HG03135 (cell line): ENCODE measurements at regions not wholly inside any gene's neighbourhood (a gene's known extent, or its start where the extent isn't known, plus 50 kb on each side); places are given as distances from the start of the nearest gene placed in this dataset.

Source experiments
- ATAC-seq: cut with Tn5 transposase; IDR thresholded peaks from one replicate; pipeline ENCODE4 v1.9.1; 2021; ENCODE audit warnings: mild to moderate bottlenecking, moderate library complexity; ENCODE audit not compliant: unreplicated experiment

DNA sequence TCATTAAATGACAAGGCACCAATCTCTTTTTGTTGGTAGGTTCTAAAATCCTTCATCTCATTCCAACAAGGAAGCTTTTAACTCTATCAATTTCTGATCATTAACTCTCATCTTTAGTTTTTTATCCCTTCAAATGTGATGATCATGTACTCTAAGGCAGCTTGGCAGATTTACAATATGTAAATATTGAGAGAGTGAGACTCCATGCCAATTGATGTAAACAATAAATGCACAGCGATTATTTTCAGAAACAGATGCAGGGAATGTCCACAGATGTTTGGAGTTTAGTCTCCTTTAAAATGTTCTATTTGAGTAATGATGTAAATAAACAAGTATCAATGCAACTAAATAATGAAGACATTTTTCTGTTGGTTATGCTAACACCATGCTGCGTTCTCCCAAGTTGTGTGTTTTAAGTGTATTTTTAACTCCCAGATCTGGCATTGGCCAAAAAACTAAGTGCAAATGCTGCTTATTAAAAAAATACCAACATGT is 213.8 kb downstream of the AHR start:
- ATAC-seq = no peak

DNA sequence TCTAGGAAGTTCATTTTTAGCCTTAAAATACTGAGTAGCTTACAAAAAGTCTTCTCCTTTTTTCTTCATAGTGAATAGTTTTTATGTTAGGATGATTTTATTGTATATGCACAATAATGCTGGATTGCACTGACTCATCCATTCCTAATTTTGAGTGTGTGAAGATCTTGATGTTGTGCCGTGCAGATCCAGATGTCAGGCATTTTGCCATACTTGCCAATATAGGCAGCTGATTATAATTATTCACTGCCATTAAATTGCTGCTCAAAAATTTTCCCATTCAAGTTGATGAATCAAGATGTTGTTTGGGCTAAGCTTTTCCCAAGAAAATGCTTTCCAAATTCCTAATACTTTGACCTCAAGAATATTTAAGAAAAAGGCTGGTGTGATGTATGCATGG is 218.3 kb downstream of the AHR start:
- no peak for ATAC-seq

GRCh38 chr7:17520941-17521340 is 222.5 kb downstream of the AHR start:
- ATAC-seq = no peak

- ATAC-seq = no peak
These were observed 223.0 kb downstream of the AHR start for GRCh38 chr7:17521437-17521836.

DNA sequence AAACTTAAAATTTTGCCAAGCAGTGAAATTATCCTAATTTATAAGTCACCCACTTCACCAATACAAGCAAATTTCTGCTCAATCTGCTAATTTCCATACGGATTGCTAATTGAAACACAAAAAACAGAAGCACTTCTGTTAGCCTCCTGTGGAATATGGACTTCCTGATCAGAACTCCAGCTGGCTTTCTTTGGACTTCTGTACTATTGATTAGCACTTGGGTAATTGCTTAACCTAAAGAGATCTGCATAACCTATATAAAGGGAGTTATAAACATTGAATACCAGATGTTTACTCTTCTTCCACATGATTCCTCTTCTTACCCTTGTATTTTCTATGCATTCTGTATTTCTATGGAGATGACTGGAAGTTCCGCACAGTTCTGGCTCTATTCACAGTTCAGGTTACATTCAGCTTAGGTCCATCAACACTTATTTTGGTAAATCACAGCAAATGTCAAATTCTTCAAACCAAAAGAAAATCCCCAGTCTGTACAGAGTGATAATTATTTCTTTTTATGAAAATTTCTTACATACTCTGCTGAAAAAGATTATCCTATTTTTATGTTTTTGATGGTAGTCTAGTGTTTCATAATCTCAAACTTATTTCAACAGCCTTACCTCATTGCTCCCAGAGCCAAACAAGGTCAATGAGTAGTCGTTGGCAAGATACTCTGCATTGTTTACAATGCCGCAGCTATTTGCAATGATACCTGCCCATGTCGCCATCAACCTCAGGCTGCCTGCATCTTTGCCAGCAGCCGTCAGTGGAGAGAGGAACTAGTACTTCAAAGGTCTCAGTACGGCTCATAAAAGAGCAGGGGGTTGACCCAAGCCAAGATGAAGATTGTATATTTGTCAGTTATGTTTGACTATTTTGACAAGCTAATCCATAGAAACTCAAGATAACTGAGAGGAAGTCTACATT is 225.6 kb downstream of the AHR start:
- no peak for ATAC-seq

GRCh38 chr7:17524746-17525145 is 226.3 kb downstream of the AHR start:
- ATAC-seq = no peak

- ATAC-seq = no peak
These were observed 228.2 kb downstream of the AHR start for GRCh38 chr7:17526621-17527020.

- no peak for ATAC-seq
These were observed 230.2 kb downstream of the AHR start for GRCh38 chr7:17528636-17529035.

GRCh38 chr7:17530244-17530643 is 231.8 kb downstream of the AHR start:
- ATAC-seq = no peak

DNA sequence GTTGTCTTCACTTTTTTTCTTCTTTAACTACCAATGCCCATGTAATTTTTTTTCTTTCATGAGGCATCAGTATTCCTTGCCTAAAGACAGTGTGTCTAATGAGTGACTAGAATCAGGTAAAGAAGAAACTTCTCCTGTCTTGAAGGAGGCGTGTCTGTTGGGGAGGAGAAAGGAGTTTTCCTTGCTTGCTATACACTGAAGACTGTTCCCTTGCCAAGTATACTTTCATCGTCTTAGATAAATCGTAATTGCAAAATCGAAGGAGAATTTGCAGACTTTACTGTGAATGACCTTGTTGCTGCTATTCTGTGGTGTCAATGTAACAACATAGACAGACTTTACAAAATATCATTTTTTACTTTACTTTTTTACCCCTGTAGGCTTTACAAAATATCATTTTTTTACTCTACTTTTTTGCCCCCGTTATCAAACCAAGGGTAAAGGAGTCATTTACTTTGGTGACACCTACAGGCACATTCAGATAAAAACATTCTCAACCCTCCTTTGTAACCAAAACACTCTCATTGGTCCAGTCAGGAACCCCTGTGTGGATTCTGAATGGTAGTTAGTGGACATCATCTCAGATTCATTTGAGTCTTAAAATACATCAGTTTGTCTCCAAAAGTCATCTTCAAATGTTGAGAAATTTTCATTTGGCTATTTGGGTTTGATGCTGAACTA is 232.4 kb downstream of the AHR start:
- ATAC-seq = peak; percentile 67

DNA sequence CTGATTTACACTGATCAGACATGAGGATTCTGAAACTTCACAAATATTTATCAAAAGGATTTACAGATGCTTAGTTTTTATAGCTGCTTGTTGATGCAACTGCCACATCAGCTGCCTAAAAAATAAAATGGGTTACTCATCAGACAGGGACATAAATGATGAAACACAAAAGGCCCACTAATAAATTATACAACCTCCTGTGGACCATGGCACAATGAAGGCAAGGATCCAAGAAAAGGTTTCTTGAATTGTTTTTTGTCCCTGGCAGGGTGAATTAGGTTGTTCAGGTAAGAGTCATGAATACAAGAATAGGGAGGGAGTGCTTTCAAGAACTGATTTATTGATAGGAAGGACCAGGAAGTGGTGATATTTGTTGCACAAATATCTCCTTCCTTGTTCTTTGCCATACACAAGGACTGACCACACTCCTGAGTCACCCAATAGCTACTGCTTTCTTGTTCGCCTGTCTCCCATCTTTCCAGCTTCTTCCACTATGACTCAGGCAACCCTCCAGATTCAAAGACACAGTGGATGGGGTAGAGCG is 234.5 kb downstream of the AHR start:
- no peak for ATAC-seq

GRCh38 chr7:17534348-17534747 is 235.9 kb downstream of the AHR start:
- no peak for ATAC-seq

DNA sequence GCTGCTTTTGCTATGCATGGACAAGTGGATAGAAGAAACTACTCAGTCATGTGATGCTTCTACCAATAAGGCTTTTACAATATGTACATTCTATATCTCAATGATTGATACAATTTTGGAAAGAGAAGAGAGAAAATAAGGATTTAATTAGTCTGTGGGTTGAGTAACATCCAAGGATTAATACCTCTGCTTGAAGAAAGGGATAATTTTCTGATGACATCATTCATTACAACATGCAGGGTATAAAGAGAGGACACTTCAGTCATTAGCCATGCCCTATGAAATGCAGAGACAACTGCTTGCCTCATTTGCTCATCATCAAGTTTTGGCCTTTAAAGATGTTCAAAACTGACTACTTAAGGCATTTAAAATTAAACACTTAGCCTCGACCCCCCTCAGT is 237.3 kb downstream of the AHR start:
- no peak for ATAC-seq

GRCh38 chr7:17544401-17544800 is 245.9 kb downstream of the AHR start:
- ATAC-seq = no peak

DNA sequence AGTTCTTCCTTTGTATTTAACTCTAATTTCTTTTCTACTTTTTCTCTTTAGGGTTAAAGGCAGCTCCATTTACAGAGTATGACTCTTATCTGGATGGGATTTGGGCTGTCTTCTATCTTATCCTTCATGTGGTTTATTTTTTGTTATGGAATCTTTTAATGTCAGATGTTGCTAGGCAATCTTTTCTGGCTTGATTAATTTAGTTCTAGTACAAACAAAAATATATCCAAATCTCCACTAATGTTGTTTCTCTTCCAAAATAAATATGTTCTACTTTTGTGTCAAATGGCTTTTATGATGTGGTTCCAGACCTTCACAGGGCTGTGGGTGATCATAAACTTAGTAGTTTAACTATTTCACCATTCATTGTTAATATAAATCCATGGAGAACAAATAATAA is 246.9 kb downstream of the AHR start:
- ATAC-seq = no peak

GRCh38 chr7:17546189-17546588 is 247.7 kb downstream of the AHR start:
- ATAC-seq = no peak

DNA sequence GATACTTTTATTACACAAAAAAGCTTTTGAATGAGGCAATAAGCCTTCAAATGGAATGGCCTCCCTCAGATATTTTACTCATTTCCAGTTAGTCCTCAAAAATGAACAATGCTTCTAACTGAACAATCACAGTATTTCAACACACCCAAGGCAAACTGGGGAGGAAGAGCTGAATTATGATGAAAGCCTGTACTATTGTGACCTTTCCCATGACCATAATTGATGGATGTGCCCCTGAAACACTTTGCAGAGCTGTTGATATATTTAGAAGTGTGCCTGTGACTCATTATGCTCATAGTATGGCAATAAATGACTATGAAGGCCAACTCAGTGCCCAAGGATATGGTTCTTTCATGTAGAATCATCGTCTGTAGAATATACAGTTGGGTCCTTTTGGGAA is 248.1 kb downstream of the AHR start:
- ATAC-seq = no peak

DNA sequence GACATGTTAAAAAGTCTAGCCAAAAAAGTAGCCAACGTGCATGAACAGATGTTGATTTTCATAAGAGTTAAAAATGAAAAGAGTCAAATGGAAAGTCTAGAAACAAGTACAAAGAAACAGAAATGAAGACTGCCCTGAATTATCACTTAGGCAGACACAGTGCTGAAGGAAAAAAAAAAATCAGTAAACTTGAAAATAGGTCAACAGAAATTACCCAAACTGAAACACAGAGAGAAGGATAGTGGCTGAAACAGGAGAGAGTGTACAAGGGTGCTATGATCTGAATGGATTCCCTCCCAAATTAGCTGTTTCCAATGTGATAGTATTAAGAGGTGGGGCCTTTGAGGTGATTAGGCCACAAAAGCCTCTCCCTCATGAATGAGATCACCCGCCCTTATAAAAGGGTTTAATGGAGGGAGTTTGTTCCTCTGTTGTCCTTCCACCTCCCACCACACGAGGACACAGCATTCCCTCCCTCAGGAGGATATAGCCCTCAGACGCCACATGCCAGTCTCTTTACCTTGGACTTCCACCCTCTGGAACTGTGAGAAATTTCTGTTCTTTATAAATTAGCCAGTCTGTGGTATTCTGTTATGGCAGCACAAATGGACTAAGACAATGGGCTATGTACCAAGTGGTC is 249.7 kb downstream of the AHR start:
- ATAC-seq = no peak

GRCh38 chr7:17549406-17549805 is 251.0 kb downstream of the AHR start:
- no peak for ATAC-seq

GRCh38 chr7:17552373-17552772 is 253.9 kb downstream of the AHR start:
- ATAC-seq = no peak

DNA sequence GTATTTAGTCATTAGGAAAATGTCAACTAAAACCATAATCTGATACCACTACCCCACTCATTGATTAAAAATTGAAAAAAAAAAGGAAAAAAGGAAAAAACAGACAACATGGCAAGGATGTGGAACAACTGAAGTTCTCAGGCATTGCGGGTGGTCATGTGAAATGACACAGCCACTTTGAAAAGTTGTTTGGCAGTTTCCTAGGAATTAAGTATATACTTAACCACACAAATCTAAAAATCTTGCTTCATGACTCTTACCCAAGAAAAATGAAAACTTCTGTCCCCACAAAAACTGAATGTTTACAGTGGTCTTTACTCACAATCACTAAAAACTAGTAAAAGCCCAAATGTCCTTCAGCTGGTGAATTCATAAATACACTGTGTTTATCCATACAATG is 254.5 kb downstream of the AHR start:
- ATAC-seq = no peak
